ENCODE measurements at regions not wholly inside any gene's neighbourhood (a gene's known extent, or its start where the extent isn't known, plus 50 kb on each side); places are given as distances from the start of the nearest gene placed in this dataset.
A peak's percentile ranks its signal among the peaks of the same experiment; 100 is the strongest.

- ChIA-PET CTCF (interaction anchor here (1.0 kb wide), 1 partner anchor 11 kb away, joined by 4 read pairs; no protein-coding TSS in a partner anchor), POLR2A (no interaction called here)
- Mint-ChIP-seq H3K9me3 (peaks cover 0 to 2% (median 0%) of the 10 kb centered on the region in 5 donors), H3K4me3 (no peak overlapping the region), H3K27ac (no peak overlapping the region), H3K4me1 (no peaks in the 10 kb centered on the region), H3K36me3 (no peaks in the 10 kb centered on the region), H3K27me3 (peaks cover 7 to 32% of the 10 kb centered on the region in 2 donors)
- Histone ChIP-seq H3K4me3 (ENCODE audit: low read length) (no peak overlapping the region), H3K36me3 (ENCODE audit: insufficient read depth, low read length) (no peaks in the 10 kb centered on the region), H3K9me3 (ENCODE audit: low read length) (no peaks in the 10 kb centered on the region), H3K27me3 (ENCODE audit: insufficient read depth, low read length, poor library complexity, severe bottlenecking) (no peaks in the 10 kb centered on the region), H3K4me1 (ENCODE audit: insufficient read depth, low read length) (no peaks in the 10 kb centered on the region), H3K27ac (ENCODE audit: low read depth, low read length) (no peak overlapping the region)
- DNase-seq: peak in 1 of 5 donors; percentile 42
Measured at GRCh38 chr22:49303781-49304461, 523.8 kb downstream of the BRD1 start.

- Mint-ChIP-seq H3K9me3 (peaks cover 0 to 2% (median 0%) of the 10 kb centered on the region in 5 donors), H3K4me3 (no peak overlapping the region), H3K27me3 (peaks cover 7 to 27% of the 10 kb centered on the region in 2 donors), H3K4me1 (no peaks in the 10 kb centered on the region), H3K27ac (no peak overlapping the region), H3K36me3 (no peaks in the 10 kb centered on the region)
- no peak for DNase-seq
- POLR2A ChIA-PET: no interaction called here
- CTCF ChIA-PET: no interaction called here
- no peak overlapping the region for H3K4me3 ChIP-seq (ENCODE audit: low read length)
- H3K36me3 ChIP-seq (ENCODE audit: insufficient read depth, low read length): no peaks in the 10 kb centered on the region
- no peaks in the 10 kb centered on the region for H3K4me1 ChIP-seq (ENCODE audit: insufficient read depth, low read length)
- H3K27me3 ChIP-seq (ENCODE audit: insufficient read depth, low read length, poor library complexity, severe bottlenecking): no peaks in the 10 kb centered on the region
- H3K27ac ChIP-seq (ENCODE audit: low read depth, low read length): no peak overlapping the region
- H3K9me3 ChIP-seq (ENCODE audit: low read length): no peaks in the 10 kb centered on the region
Measured at GRCh38 chr22:49303061-49303735, 524.5 kb downstream of the BRD1 start.

- CTCF ChIA-PET: no interaction called here
- H3K27ac Mint-ChIP-seq: no peak overlapping the region
- Histone ChIP-seq H3K27ac (ENCODE audit: low read depth, low read length) (no peak overlapping the region), H3K4me1 (ENCODE audit: insufficient read depth, low read length) (no peaks in the 10 kb centered on the region), H3K36me3 (ENCODE audit: insufficient read depth, low read length) (no peaks in the 10 kb centered on the region), H3K4me3 (ENCODE audit: low read length) (no peak overlapping the region), H3K27me3 (ENCODE audit: insufficient read depth, low read length, poor library complexity, severe bottlenecking) (no peaks in the 10 kb centered on the region), H3K9me3 (ENCODE audit: low read length) (no peaks in the 10 kb centered on the region)
- POLR2A ChIA-PET: no interaction called here
- H3K4me1 Mint-ChIP-seq: no peaks in the 10 kb centered on the region
- H3K36me3 Mint-ChIP-seq: no peaks in the 10 kb centered on the region
- peaks cover 7 to 21% of the 10 kb centered on the region in 2 donors for H3K27me3 Mint-ChIP-seq
- H3K4me3 Mint-ChIP-seq: no peak overlapping the region
- peak in 1 of 5 donors; percentile 20 for DNase-seq
- H3K9me3 Mint-ChIP-seq: peaks cover 0 to 2% (median 0%) of the 10 kb centered on the region in 5 donors
Measured at GRCh38 chr22:49302530-49302929, 525.1 kb downstream of the BRD1 start.

- CTCF ChIA-PET: no interaction called here
- H3K36me3 Mint-ChIP-seq: no peaks in the 10 kb centered on the region
- Histone ChIP-seq H3K4me1 (ENCODE audit: insufficient read depth, low read length) (no peaks in the 10 kb centered on the region), H3K27ac (ENCODE audit: low read depth, low read length) (no peak overlapping the region), H3K36me3 (ENCODE audit: insufficient read depth, low read length) (no peaks in the 10 kb centered on the region), H3K4me3 (ENCODE audit: low read length) (no peak overlapping the region), H3K27me3 (ENCODE audit: insufficient read depth, low read length, poor library complexity, severe bottlenecking) (no peaks in the 10 kb centered on the region), H3K9me3 (ENCODE audit: low read length) (no peaks in the 10 kb centered on the region)
- H3K27me3 Mint-ChIP-seq: peaks cover 7 to 20% of the 10 kb centered on the region in 2 donors
- POLR2A ChIA-PET: no interaction called here
- H3K9me3 Mint-ChIP-seq: peaks cover 0 to 2% (median 0%) of the 10 kb centered on the region in 5 donors
- H3K4me3 Mint-ChIP-seq: no peak overlapping the region
- H3K27ac Mint-ChIP-seq: no peak overlapping the region
- peak in 1 of 5 donors; percentile 19 for DNase-seq
- no peaks in the 10 kb centered on the region for H3K4me1 Mint-ChIP-seq
Measured at GRCh38 chr22:49302150-49302460, 525.6 kb downstream of the BRD1 start.

- Histone ChIP-seq H3K4me1 (ENCODE audit: insufficient read depth, low read length) (no peaks in the 10 kb centered on the region), H3K36me3 (ENCODE audit: insufficient read depth, low read length) (no peaks in the 10 kb centered on the region), H3K27me3 (ENCODE audit: insufficient read depth, low read length, poor library complexity, severe bottlenecking) (no peaks in the 10 kb centered on the region), H3K9me3 (ENCODE audit: low read length) (no peaks in the 10 kb centered on the region), H3K27ac (ENCODE audit: low read depth, low read length) (no peak overlapping the region), H3K4me3 (ENCODE audit: low read length) (no peak overlapping the region)
- Mint-ChIP-seq H3K36me3 (no peaks in the 10 kb centered on the region), H3K4me1 (no peaks in the 10 kb centered on the region), H3K27ac (no peak overlapping the region), H3K4me3 (no peak overlapping the region), H3K27me3 (peaks cover 7 to 20% of the 10 kb centered on the region in 2 donors), H3K9me3 (peaks cover 0 to 2% (median 0%) of the 10 kb centered on the region in 5 donors)
- POLR2A ChIA-PET: no interaction called here
- DNase-seq: peak in 1 of 5 donors; percentile 33
- CTCF ChIA-PET: no interaction called here
Measured at GRCh38 chr22:49301398-49302149, 526.1 kb downstream of the BRD1 start.

- H3K27ac Mint-ChIP-seq: no peak overlapping the region
- H3K4me3 Mint-ChIP-seq: no peak overlapping the region
- Histone ChIP-seq H3K27ac (ENCODE audit: low read depth, low read length) (no peak overlapping the region), H3K36me3 (ENCODE audit: insufficient read depth, low read length) (no peaks in the 10 kb centered on the region), H3K4me3 (ENCODE audit: low read length) (no peak overlapping the region), H3K9me3 (ENCODE audit: low read length) (no peaks in the 10 kb centered on the region), H3K27me3 (ENCODE audit: insufficient read depth, low read length, poor library complexity, severe bottlenecking) (no peaks in the 10 kb centered on the region), H3K4me1 (ENCODE audit: insufficient read depth, low read length) (no peaks in the 10 kb centered on the region)
- ChIA-PET CTCF (no interaction called here), POLR2A (no interaction called here)
- DNase-seq: peak in 1 of 5 donors; percentile 31
- no peaks in the 10 kb centered on the region for H3K4me1 Mint-ChIP-seq
- peaks cover 0 to 2% (median 0%) of the 10 kb centered on the region in 5 donors for H3K9me3 Mint-ChIP-seq
- no peaks in the 10 kb centered on the region for H3K36me3 Mint-ChIP-seq
- peaks cover 6 to 20% of the 10 kb centered on the region in 2 donors for H3K27me3 Mint-ChIP-seq
Measured at GRCh38 chr22:49300951-49301397, 526.7 kb downstream of the BRD1 start.

- POLR2A ChIA-PET: no interaction called here
- no peak overlapping the region for H3K4me3 Mint-ChIP-seq
Measured at GRCh38 chr22:49300241-49300640, 527.4 kb downstream of the BRD1 start.

GRCh38 chr22:49299821-49300231, 527.8 kb downstream of the BRD1 start:
- H3K27ac Mint-ChIP-seq: no peak overlapping the region
- Histone ChIP-seq H3K27ac (ENCODE audit: low read depth, low read length) (no peak overlapping the region), H3K4me1 (ENCODE audit: insufficient read depth, low read length) (no peaks in the 10 kb centered on the region), H3K27me3 (ENCODE audit: insufficient read depth, low read length, poor library complexity, severe bottlenecking) (no peaks in the 10 kb centered on the region), H3K9me3 (ENCODE audit: low read length) (no peaks in the 10 kb centered on the region), H3K4me3 (ENCODE audit: low read length) (no peak overlapping the region), H3K36me3 (ENCODE audit: insufficient read depth, low read length) (no peaks in the 10 kb centered on the region)
- H3K27me3 Mint-ChIP-seq: peaks cover 6 to 20% of the 10 kb centered on the region in 2 donors
- H3K9me3 Mint-ChIP-seq: peaks cover 0 to 4% (median 0%) of the 10 kb centered on the region in 5 donors
- H3K36me3 Mint-ChIP-seq: no peaks in the 10 kb centered on the region
- CTCF ChIA-PET: no interaction called here
- POLR2A ChIA-PET: no interaction called here
- DNase-seq: peak in 1 of 5 donors; percentile 16
- no peaks in the 10 kb centered on the region for H3K4me1 Mint-ChIP-seq
- H3K4me3 Mint-ChIP-seq: no peak overlapping the region

More at GRCh38 chr22:49300241-49300640, 527.4 kb downstream of the BRD1 start:
- CTCF ChIA-PET: no interaction called here
- Histone ChIP-seq H3K27ac (ENCODE audit: low read depth, low read length) (no peak overlapping the region), H3K4me1 (ENCODE audit: insufficient read depth, low read length) (no peaks in the 10 kb centered on the region), H3K36me3 (ENCODE audit: insufficient read depth, low read length) (no peaks in the 10 kb centered on the region), H3K9me3 (ENCODE audit: low read length) (no peaks in the 10 kb centered on the region), H3K27me3 (ENCODE audit: insufficient read depth, low read length, poor library complexity, severe bottlenecking) (no peaks in the 10 kb centered on the region), H3K4me3 (ENCODE audit: low read length) (no peak overlapping the region)
- peaks cover 0 to 4% (median 0%) of the 10 kb centered on the region in 5 donors for H3K9me3 Mint-ChIP-seq
- H3K27ac Mint-ChIP-seq: no peak overlapping the region
- H3K27me3 Mint-ChIP-seq: peaks cover 6 to 20% of the 10 kb centered on the region in 2 donors
- no peak for DNase-seq
- no peaks in the 10 kb centered on the region for H3K4me1 Mint-ChIP-seq
- H3K36me3 Mint-ChIP-seq: no peaks in the 10 kb centered on the region

Measured in CD8-positive, alpha-beta memory T cell (primary cell).